ENCODE measurements at regions not wholly inside any gene's neighbourhood (a gene's known extent, or its start where the extent isn't known, plus 50 kb on each side); places are given as distances from the start of the nearest gene placed in this dataset.
"Not testable (repeated sequence)": the region's sequence is repeated elsewhere in the genome, so short reads cannot be mapped to it uniquely, and the experiment has no call there.

DNA sequence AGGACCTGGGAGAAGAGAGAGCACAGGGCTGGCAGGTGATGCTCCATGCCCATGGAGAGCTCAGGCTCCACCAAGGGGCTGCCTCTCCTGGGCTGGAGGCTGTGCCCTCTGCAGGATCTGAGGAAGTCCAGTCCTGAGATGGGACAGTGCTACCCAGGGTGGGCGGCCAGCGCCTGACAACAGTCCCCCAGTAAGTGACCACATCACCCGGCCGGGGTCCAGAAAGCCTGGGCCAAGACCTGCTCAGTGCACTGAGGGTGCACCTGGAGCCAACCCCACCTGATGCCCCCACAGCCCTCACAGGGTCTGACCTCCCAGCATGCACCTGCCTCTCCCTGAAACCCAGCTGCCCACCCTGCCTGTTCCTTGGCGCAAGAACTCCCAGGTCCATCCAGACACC lies 227.7 kb downstream of the CWH43 start:
- TF ChIP-seq, protein P1, sequence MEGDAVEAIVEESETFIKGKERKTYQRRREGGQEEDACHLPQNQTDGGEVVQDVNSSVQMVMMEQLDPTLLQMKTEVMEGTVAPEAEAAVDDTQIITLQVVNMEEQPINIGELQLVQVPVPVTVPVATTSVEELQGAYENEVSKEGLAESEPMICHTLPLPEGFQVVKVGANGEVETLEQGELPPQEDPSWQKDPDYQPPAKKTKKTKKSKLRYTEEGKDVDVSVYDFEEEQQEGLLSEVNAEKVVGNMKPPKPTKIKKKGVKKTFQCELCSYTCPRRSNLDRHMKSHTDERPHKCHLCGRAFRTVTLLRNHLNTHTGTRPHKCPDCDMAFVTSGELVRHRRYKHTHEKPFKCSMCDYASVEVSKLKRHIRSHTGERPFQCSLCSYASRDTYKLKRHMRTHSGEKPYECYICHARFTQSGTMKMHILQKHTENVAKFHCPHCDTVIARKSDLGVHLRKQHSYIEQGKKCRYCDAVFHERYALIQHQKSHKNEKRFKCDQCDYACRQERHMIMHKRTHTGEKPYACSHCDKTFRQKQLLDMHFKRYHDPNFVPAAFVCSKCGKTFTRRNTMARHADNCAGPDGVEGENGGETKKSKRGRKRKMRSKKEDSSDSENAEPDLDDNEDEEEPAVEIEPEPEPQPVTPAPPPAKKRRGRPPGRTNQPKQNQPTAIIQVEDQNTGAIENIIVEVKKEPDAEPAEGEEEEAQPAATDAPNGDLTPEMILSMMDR (IDR thresholded peaks at IDR 0.05) = not testable (repeated sequence)
- not testable (repeated sequence) for TF ChIP-seq POLR2A (IDR thresholded peaks at IDR 0.05)
